Breast epithelium (tissue), 3 donors: ENCODE measurements at regions not wholly inside any gene's neighbourhood (a gene's known extent, or its start where the extent isn't known, plus 50 kb on each side); places are given as distances from the start of the nearest gene placed in this dataset.

Experiments
- POLR2AphosphoS5 ChIP-seq, 3 donors: sonication (generic); formaldehyde crosslinking; IDR thresholded peaks; one replicate each; pipeline ENCODE4 v1.6.1; 2017; ENCODE audit warnings: antibody characterized with exemption in 3 of 3
- TF ChIP-seq, protein P1 (sequence below), 3 donors: fragments of 450-650 bp; IDR thresholded peaks; one replicate each; pipeline ENCODE4 v1.5.1; 2016 to 2017; ENCODE audit warnings: antibody characterized with exemption in 3 of 3, mild to moderate bottlenecking in 3 of 3, moderate library complexity in 3 of 3

DNA sequence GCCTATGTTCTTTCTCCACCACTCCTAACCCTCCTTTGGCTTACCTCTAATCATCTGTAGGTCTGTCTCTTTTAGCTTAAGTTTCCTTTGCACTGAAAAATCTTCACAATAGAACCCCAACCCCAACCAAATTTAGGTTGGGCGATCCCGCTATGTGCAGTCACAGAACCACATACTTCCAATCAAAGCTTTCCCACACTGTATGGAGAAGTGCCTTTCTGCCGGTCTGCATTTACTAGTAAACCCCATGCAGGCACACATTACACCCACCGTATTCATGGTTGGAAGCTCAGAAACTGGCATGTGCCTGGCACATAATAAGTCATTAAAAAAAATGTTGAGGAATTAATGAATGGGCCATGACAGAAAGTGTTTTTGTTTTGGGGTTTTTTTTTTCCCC, 158.4 kb downstream of the KLF12 start:
- TF ChIP-seq, protein P1, sequence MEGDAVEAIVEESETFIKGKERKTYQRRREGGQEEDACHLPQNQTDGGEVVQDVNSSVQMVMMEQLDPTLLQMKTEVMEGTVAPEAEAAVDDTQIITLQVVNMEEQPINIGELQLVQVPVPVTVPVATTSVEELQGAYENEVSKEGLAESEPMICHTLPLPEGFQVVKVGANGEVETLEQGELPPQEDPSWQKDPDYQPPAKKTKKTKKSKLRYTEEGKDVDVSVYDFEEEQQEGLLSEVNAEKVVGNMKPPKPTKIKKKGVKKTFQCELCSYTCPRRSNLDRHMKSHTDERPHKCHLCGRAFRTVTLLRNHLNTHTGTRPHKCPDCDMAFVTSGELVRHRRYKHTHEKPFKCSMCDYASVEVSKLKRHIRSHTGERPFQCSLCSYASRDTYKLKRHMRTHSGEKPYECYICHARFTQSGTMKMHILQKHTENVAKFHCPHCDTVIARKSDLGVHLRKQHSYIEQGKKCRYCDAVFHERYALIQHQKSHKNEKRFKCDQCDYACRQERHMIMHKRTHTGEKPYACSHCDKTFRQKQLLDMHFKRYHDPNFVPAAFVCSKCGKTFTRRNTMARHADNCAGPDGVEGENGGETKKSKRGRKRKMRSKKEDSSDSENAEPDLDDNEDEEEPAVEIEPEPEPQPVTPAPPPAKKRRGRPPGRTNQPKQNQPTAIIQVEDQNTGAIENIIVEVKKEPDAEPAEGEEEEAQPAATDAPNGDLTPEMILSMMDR (IDR thresholded peaks at IDR 0.05) = no peak
- TF ChIP-seq POLR2AphosphoS5 (IDR thresholded peaks at IDR 0.05) = no peak
